Activated CD8-positive, alpha-beta T cell treated with anti-CD3 and anti-CD28 coated beads for 36 hours (primary cell): ENCODE measurements at regions not wholly inside any gene's neighbourhood (a gene's known extent, or its start where the extent isn't known, plus 50 kb on each side); places are given as distances from the start of the nearest gene placed in this dataset.

Experiments
- ATAC-seq: fragments of 200-7000 bp; cut with Tn5 transposase; one replicate; pipeline ENCODE4 v1.10.0; 2021; ENCODE audit warnings: mild to moderate bottlenecking, moderate library complexity
- CTCF ChIA-PET: fragments of 350-600 bp; sonication (Branson Sonifier 250); formaldehyde crosslinking; loops from one replicate; lab custom pipeline; 2021; ENCODE audit warnings: antibody characterized with exemption; lab: Charles Lee
- POLR2A ChIA-PET: fragments of 350-600 bp; sonication (Branson Sonifier 250); formaldehyde crosslinking; loops from one replicate; lab custom pipeline; 2021; ENCODE audit warnings: antibody characterized with exemption; lab: Charles Lee
- DNase-seq: peaks from one replicate; pipeline ENCODE4 v3.0.0-alpha.2; 2020
- H3K27ac Mint-ChIP-seq: one replicate; pipeline ENCODE4 v1.8.0; 2021; ENCODE audit warnings: mild to moderate bottlenecking, mixed read lengths
- H3K27me3 Mint-ChIP-seq: one replicate; pipeline ENCODE4 v1.8.0; 2021; ENCODE audit warnings: mixed read lengths
- H3K36me3 Mint-ChIP-seq: one replicate; pipeline ENCODE4 v1.8.0; 2021; ENCODE audit warnings: low read depth, mixed read lengths
- H3K4me1 Mint-ChIP-seq: one replicate; pipeline ENCODE4 v1.8.0; 2021; ENCODE audit warnings: low read depth, mixed read lengths
- H3K4me3 Mint-ChIP-seq: one replicate; pipeline ENCODE4 v1.8.0; 2021; ENCODE audit warnings: mild to moderate bottlenecking, moderate library complexity, mixed read lengths
- H3K9me3 Mint-ChIP-seq: one replicate; pipeline ENCODE4 v1.8.0; 2021; ENCODE audit warnings: mixed read lengths
- CTCF ChIP-seq: fragments of 200-600 bp; IDR thresholded peaks from one replicate; pipeline ENCODE4 v1.8.0; 2022; ENCODE audit warnings: antibody characterized with exemption, mild to moderate bottlenecking
- intact Hi-C: fragments of 100-400 bp; cut with micrococcal nuclease; formaldehyde crosslinking; loops from one replicate; pipeline ENCODE4 v1.10.0; 2022

- no peak for TF ChIP-seq CTCF
- DNase-seq (no peak), ATAC-seq (no peak)
- intact Hi-C loops: no loop called here
- no peaks in the 10 kb centered on the region for H3K9me3 Mint-ChIP-seq
- H3K27ac Mint-ChIP-seq: no peak overlapping the region
- H3K27me3 Mint-ChIP-seq: no peaks in the 10 kb centered on the region
- ChIA-PET POLR2A (no interaction called here), CTCF (no interaction called here)
- no peaks in the 10 kb centered on the region for H3K36me3 Mint-ChIP-seq
- H3K4me1 Mint-ChIP-seq: no peaks in the 10 kb centered on the region
- H3K4me3 Mint-ChIP-seq: no peak overlapping the region
Observed at GRCh38 chr13:72424059-72424458, 303.4 kb downstream of the MZT1 start.

GRCh38 chr13:72415817-72416216, 311.6 kb downstream of the MZT1 start:
- no peaks in the 10 kb centered on the region for H3K9me3 Mint-ChIP-seq
- no peaks in the 10 kb centered on the region for H3K4me1 Mint-ChIP-seq
- POLR2A ChIA-PET: no interaction called here
- TF ChIP-seq CTCF: no peak
- CTCF ChIA-PET: no interaction called here
- H3K27ac Mint-ChIP-seq: no peak overlapping the region
- no peak overlapping the region for H3K4me3 Mint-ChIP-seq
- H3K27me3 Mint-ChIP-seq: no peaks in the 10 kb centered on the region
- DNase-seq (no peak), ATAC-seq (no peak)
- intact Hi-C loops: no loop called here
- no peaks in the 10 kb centered on the region for H3K36me3 Mint-ChIP-seq

GRCh38 chr13:72412481-72412880, 314.9 kb downstream of the MZT1 start:
- no peaks in the 10 kb centered on the region for H3K27me3 Mint-ChIP-seq
- CTCF ChIA-PET: no interaction called here
- no peak overlapping the region for H3K4me3 Mint-ChIP-seq
- no peak overlapping the region for H3K27ac Mint-ChIP-seq
- H3K36me3 Mint-ChIP-seq: no peaks in the 10 kb centered on the region
- H3K4me1 Mint-ChIP-seq: no peaks in the 10 kb centered on the region
- POLR2A ChIA-PET: no interaction called here
- no peak for DNase-seq
- H3K9me3 Mint-ChIP-seq: no peaks in the 10 kb centered on the region
- no peak for TF ChIP-seq CTCF
- intact Hi-C loops: no loop called here
- no peak for ATAC-seq

GRCh38 chr13:72405441-72405840, 322.0 kb downstream of the MZT1 start:
- H3K4me3 Mint-ChIP-seq: no peak overlapping the region
- ATAC-seq (no peak), DNase-seq (no peak)
- intact Hi-C loops: no loop called here
- CTCF ChIA-PET: no interaction called here
- H3K36me3 Mint-ChIP-seq: no peaks in the 10 kb centered on the region
- no peak overlapping the region for H3K27ac Mint-ChIP-seq
- POLR2A ChIA-PET: no interaction called here
- H3K27me3 Mint-ChIP-seq: no peaks in the 10 kb centered on the region
- no peak for TF ChIP-seq CTCF
- H3K4me1 Mint-ChIP-seq: no peaks in the 10 kb centered on the region
- peaks cover 2% of the 10 kb centered on the region for H3K9me3 Mint-ChIP-seq

- Mint-ChIP-seq H3K36me3 (no peaks in the 10 kb centered on the region), H3K27me3 (no peaks in the 10 kb centered on the region), H3K4me3 (no peak overlapping the region), H3K4me1 (no peaks in the 10 kb centered on the region), H3K27ac (no peak overlapping the region), H3K9me3 (peaks cover 2% of the 10 kb centered on the region)
- ChIA-PET CTCF (interaction anchor here (0.7 kb wide), 1 partner anchor 505 kb away, joined by 3 read pairs; no protein-coding TSS in a partner anchor), POLR2A (no interaction called here)
- intact Hi-C loops: no loop called here
- no peak for TF ChIP-seq CTCF
- ATAC-seq: no peak
- no peak for DNase-seq
Observed at GRCh38 chr13:72403396-72404010, 323.9 kb downstream of the MZT1 start.
